ENCODE measurements at regions not wholly inside any gene's neighbourhood (a gene's known extent, or its start where the extent isn't known, plus 50 kb on each side); places are given as distances from the start of the nearest gene placed in this dataset.

- TF ChIP-seq CTCF (conservative IDR thresholded peaks at IDR 0.05) (no peak), ZFX (IDR thresholded peaks at IDR 0.05) (no peak)
Measured at GRCh38 chr1:244974106-244974505, 109.8 kb upstream of the HNRNPU start.

Measured in C4-2B (cell line).